GM23338 (cell line): ENCODE measurements at regions not wholly inside any gene's neighbourhood (a gene's known extent, or its start where the extent isn't known, plus 50 kb on each side); places are given as distances from the start of the nearest gene placed in this dataset.

Source experiments
- ATAC-seq: fragments of 200-7000 bp; cut with Tn5 transposase; 3 replicates; pipeline ENCODE4 v1.9.1; 2020
- DNase-seq: peaks from one replicate; pipeline ENCODE4 v3.0.0-alpha.2; 2015; ENCODE audit warnings: low spot score
- H2AFZ ChIP-seq: fragments of 200-600 bp; sonication (generic); 2 replicates; pipeline ENCODE4 v1.8.0; 2016; ENCODE audit warnings: antibody characterized with exemption, mild to moderate bottlenecking, moderate library complexity
- H3F3A ChIP-seq: fragments of 200-600 bp; sonication (generic); replicated peaks from 2 replicates; pipeline ENCODE4 v1.8.0; 2017; ENCODE audit warnings: antibody characterized with exemption, mixed run types, low read depth
- H3K27ac ChIP-seq: fragments of 200-600 bp; sonication (generic); 2 replicates; pipeline ENCODE4 v1.6.1; 2016; ENCODE audit warnings: low read depth
- H3K27me3 ChIP-seq: fragments of 200-600 bp; sonication (generic); 2 replicates; pipeline ENCODE4 v1.8.0; 2016; ENCODE audit warnings: mild to moderate bottlenecking, mixed run types, moderate library complexity; ENCODE audit not compliant: insufficient read depth
- H3K36me3 ChIP-seq: fragments of 200-600 bp; sonication (generic); 2 replicates; pipeline ENCODE4 v1.8.0; 2016; ENCODE audit warnings: mild to moderate bottlenecking; ENCODE audit not compliant: insufficient read depth
- H3K4me1 ChIP-seq: fragments of 200-600 bp; sonication (generic); 2 replicates; pipeline ENCODE4 v1.8.0; 2016; ENCODE audit warnings: mild to moderate bottlenecking, moderate library complexity; ENCODE audit not compliant: insufficient read depth
- H3K4me2 ChIP-seq: fragments of 200-600 bp; sonication (generic); 2 replicates; pipeline ENCODE4 v1.7.1; 2017; ENCODE audit warnings: mixed run types
- H3K4me3 ChIP-seq: fragments of 200-600 bp; sonication (generic); 2 replicates; pipeline ENCODE4 v1.6.1; 2016; ENCODE audit warnings: mixed run types
- H3K79me2 ChIP-seq: fragments of 200-600 bp; sonication (generic); replicated peaks from 2 replicates; pipeline ENCODE4 v1.8.0; 2017; ENCODE audit warnings: mild to moderate bottlenecking; ENCODE audit not compliant: insufficient read depth
- H3K9me2 ChIP-seq: fragments of 200-600 bp; sonication (generic); 2 replicates; pipeline ENCODE4 v1.8.0; 2017; ENCODE audit not compliant: insufficient read depth
- H4K20me1 ChIP-seq: fragments of 200-600 bp; sonication (generic); replicated peaks from 2 replicates; pipeline ENCODE4 v1.8.0; 2017; ENCODE audit warnings: mild to moderate bottlenecking; ENCODE audit not compliant: insufficient read depth
- H3K27ac Mint-ChIP-seq: 2 replicates; pipeline ENCODE4 v1.8.0; 2020; ENCODE audit warnings: inconsistent platforms, mild to moderate bottlenecking, moderate library complexity, mixed read lengths
- H3K27me3 Mint-ChIP-seq: 3 replicates; pipeline ENCODE4 v1.8.0; 2022; ENCODE audit warnings: low read depth, mild to moderate bottlenecking, moderate library complexity, mixed read lengths, inconsistent platforms; ENCODE audit not compliant: insufficient read depth, poor library complexity
- H3K36me3 Mint-ChIP-seq: 3 replicates; pipeline ENCODE4 v1.8.0; 2021; ENCODE audit warnings: low read depth, mild to moderate bottlenecking, inconsistent platforms, moderate library complexity, mixed read lengths
- H3K4me1 Mint-ChIP-seq: 3 replicates; pipeline ENCODE4 v1.8.0; 2020; ENCODE audit warnings: mild to moderate bottlenecking, inconsistent platforms, mixed read lengths
- H3K4me3 Mint-ChIP-seq: 3 replicates; pipeline ENCODE4 v1.8.0; 2021; ENCODE audit warnings: moderate library complexity, mild to moderate bottlenecking, inconsistent platforms, mixed read lengths
- H3K9me3 Mint-ChIP-seq: 3 replicates; pipeline ENCODE4 v1.8.0; 2020; ENCODE audit warnings: moderate library complexity, mild to moderate bottlenecking, inconsistent platforms, mixed read lengths
- CREB1 ChIP-seq: fragments of 250-450 bp; sonication (Bioruptor Pico); IDR thresholded peaks from 2 replicates; pipeline ENCODE4 v1.5.0; 2020; ENCODE audit warnings: low read depth, mild to moderate bottlenecking, moderate library complexity
- EZH2 ChIP-seq: fragments of 200-600 bp; sonication (generic); IDR thresholded peaks from one replicate; pipeline ENCODE4 v1.8.0; 2017; ENCODE audit warnings: antibody characterized with exemption, mild to moderate bottlenecking, low read depth; ENCODE audit not compliant: unreplicated experiment
- EZH2phosphoT487 ChIP-seq: fragments of 200-600 bp; sonication (generic); IDR thresholded peaks from one replicate; pipeline ENCODE4 v1.8.1; 2018; ENCODE audit warnings: antibody characterized with exemption; ENCODE audit not compliant: unreplicated experiment
- JUNB ChIP-seq: IDR thresholded peaks from one replicate; pipeline ENCODE4 v1.6.1; 2016; ENCODE audit warnings: antibody characterized with exemption; ENCODE audit not compliant: unreplicated experiment
- NANOG ChIP-seq: IDR thresholded peaks from 2 replicates; pipeline ENCODE4 v1.6.1; 2016; ENCODE audit warnings: antibody characterized with exemption, borderline replicate concordance
- POLR2AphosphoS5 ChIP-seq: IDR thresholded peaks from 2 replicates; pipeline ENCODE4 v1.6.1; 2016; ENCODE audit warnings: antibody characterized with exemption, low read depth
- STAT1 ChIP-seq: IDR thresholded peaks from one replicate; pipeline ENCODE4 v1.6.1; 2016; ENCODE audit warnings: antibody characterized with exemption; ENCODE audit not compliant: unreplicated experiment
- ZNF114 ChIP-seq: fragments of 250-450 bp; sonication (Bioruptor Pico); IDR thresholded peaks from 2 replicates; pipeline ENCODE4 v1.5.0; 2020; ENCODE audit warnings: mild to moderate bottlenecking, moderate library complexity
- TF ChIP-seq, protein P1 (sequence below): IDR thresholded peaks from one replicate; pipeline ENCODE4 v1.6.1; 2018; ENCODE audit warnings: antibody characterized with exemption; ENCODE audit not compliant: unreplicated experiment
- TF ChIP-seq, protein P2 (sequence below): IDR thresholded peaks from 2 replicates; pipeline ENCODE4 v1.6.1; 2016; ENCODE audit warnings: antibody characterized with exemption
- TF ChIP-seq, protein P3 (sequence below), 2 experiments: fragments of 200-600 bp in 1 of 2; sonication (generic) in 1 of 2; conservative IDR thresholded peaks; 2 replicates each; pipeline versions ENCODE4 v1.5.1 to v1.6.1; 2016 to 2017; ENCODE audit warnings: antibody characterized with exemption in 2 of 2, low read depth in 2 of 2, mild to moderate bottlenecking in 2 of 2, moderate library complexity in 1 of 2

DNA sequence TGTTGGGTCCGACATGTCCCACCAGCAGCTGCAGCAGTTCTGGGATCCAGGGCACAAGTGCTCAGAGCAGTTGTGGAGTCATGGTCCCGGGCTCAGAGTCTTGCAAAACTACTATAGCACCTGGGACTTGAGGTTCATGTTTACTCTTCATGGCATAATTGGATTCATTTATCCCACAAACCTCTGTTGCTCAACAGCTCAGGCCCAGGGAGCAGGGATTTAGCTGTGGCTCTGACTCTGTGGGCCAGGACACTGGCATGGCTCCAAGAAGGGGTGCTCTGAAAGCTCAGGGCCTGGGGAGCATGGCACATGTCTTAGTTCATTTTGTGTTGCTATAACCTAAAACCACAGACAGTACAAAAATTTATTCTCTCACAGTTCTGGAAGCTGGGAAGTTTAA, 626.7 kb upstream of the ADGRL2 start (continued):
- no peak for TF ChIP-seq EZH2
- no peak for TF ChIP-seq CREB1 (CRISPR knock-in tag)
- TF ChIP-seq NANOG, result no peak
- TF ChIP-seq STAT1, result no peak
- no peak for TF ChIP-seq EZH2phosphoT487
- TF ChIP-seq POLR2AphosphoS5, result no peak
- TF ChIP-seq JUNB, result no peak
- TF ChIP-seq, protein P1, sequence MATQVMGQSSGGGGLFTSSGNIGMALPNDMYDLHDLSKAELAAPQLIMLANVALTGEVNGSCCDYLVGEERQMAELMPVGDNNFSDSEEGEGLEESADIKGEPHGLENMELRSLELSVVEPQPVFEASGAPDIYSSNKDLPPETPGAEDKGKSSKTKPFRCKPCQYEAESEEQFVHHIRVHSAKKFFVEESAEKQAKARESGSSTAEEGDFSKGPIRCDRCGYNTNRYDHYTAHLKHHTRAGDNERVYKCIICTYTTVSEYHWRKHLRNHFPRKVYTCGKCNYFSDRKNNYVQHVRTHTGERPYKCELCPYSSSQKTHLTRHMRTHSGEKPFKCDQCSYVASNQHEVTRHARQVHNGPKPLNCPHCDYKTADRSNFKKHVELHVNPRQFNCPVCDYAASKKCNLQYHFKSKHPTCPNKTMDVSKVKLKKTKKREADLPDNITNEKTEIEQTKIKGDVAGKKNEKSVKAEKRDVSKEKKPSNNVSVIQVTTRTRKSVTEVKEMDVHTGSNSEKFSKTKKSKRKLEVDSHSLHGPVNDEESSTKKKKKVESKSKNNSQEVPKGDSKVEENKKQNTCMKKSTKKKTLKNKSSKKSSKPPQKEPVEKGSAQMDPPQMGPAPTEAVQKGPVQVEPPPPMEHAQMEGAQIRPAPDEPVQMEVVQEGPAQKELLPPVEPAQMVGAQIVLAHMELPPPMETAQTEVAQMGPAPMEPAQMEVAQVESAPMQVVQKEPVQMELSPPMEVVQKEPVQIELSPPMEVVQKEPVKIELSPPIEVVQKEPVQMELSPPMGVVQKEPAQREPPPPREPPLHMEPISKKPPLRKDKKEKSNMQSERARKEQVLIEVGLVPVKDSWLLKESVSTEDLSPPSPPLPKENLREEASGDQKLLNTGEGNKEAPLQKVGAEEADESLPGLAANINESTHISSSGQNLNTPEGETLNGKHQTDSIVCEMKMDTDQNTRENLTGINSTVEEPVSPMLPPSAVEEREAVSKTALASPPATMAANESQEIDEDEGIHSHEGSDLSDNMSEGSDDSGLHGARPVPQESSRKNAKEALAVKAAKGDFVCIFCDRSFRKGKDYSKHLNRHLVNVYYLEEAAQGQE, result no peak

DNA sequence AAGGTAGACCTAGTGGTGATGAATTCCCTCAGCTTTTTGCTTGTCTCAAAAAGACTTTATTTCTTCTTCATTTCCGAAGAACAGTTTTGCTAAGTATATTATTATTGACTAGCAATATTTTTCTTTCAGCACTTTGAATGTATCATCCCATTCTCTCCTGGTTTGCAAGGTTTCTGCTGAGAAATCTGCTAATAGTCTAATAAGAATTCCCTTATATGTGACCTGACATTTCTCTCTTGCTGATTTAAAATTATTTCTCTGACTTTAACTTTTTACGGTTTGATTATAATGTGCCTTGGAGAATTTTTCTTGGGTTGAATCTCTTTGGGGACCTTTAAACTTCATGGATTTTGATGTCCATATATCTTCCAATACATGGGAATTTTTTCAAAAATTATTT, 628.3 kb upstream of the ADGRL2 start:
- ATAC-seq, result no peak
- H3K36me3 Mint-ChIP-seq, result peaks cover 52% of the 10 kb centered on the region

More for the DNA sequence above, 628.3 kb upstream of the ADGRL2 start:
- no peaks in the 10 kb centered on the region for H3F3A ChIP-seq
- no peaks in the 10 kb centered on the region for H3K4me1 ChIP-seq
- no peak overlapping the region for H3K27ac ChIP-seq
- peaks cover 2% of the 10 kb centered on the region; the same call in 1 of the 2 replicates for H3K9me2 ChIP-seq
- no peak for DNase-seq
- Mint-ChIP-seq H3K27ac (no peak overlapping the region), H3K27me3 (peaks cover 3% of the 10 kb centered on the region), H3K4me3 (no peak overlapping the region), H3K4me1 (no peaks in the 10 kb centered on the region), H3K9me3 (peaks cover 51% of the 10 kb centered on the region)
- H3K27me3 ChIP-seq, result no peaks in the 10 kb centered on the region
- no peak for TF ChIP-seq STAT1
- no peak for TF ChIP-seq ZNF114 (CRISPR knock-in tag)
- TF ChIP-seq, protein P2, sequence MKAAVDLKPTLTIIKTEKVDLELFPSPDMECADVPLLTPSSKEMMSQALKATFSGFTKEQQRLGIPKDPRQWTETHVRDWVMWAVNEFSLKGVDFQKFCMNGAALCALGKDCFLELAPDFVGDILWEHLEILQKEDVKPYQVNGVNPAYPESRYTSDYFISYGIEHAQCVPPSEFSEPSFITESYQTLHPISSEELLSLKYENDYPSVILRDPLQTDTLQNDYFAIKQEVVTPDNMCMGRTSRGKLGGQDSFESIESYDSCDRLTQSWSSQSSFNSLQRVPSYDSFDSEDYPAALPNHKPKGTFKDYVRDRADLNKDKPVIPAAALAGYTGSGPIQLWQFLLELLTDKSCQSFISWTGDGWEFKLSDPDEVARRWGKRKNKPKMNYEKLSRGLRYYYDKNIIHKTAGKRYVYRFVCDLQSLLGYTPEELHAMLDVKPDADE, result no peak
- TF ChIP-seq EZH2phosphoT487, result no peak
- TF ChIP-seq, protein P3, sequence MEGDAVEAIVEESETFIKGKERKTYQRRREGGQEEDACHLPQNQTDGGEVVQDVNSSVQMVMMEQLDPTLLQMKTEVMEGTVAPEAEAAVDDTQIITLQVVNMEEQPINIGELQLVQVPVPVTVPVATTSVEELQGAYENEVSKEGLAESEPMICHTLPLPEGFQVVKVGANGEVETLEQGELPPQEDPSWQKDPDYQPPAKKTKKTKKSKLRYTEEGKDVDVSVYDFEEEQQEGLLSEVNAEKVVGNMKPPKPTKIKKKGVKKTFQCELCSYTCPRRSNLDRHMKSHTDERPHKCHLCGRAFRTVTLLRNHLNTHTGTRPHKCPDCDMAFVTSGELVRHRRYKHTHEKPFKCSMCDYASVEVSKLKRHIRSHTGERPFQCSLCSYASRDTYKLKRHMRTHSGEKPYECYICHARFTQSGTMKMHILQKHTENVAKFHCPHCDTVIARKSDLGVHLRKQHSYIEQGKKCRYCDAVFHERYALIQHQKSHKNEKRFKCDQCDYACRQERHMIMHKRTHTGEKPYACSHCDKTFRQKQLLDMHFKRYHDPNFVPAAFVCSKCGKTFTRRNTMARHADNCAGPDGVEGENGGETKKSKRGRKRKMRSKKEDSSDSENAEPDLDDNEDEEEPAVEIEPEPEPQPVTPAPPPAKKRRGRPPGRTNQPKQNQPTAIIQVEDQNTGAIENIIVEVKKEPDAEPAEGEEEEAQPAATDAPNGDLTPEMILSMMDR (conservative IDR thresholded peaks at IDR 0.05; ENCODE audit: low read depth in 2 of 2), result no peak
- H3K4me2 ChIP-seq, result no peak overlapping the region
- H2AFZ ChIP-seq, result no peak overlapping the region
- no peak overlapping the region for H3K4me3 ChIP-seq
- peaks cover 17% of the 10 kb centered on the region for H3K36me3 ChIP-seq
- H4K20me1 ChIP-seq, result no peaks in the 10 kb centered on the region
- no peaks in the 10 kb centered on the region for H3K79me2 ChIP-seq
